ENCODE measurements at regions not wholly inside any gene's neighbourhood (a gene's known extent, or its start where the extent isn't known, plus 50 kb on each side); places are given as distances from the start of the nearest gene placed in this dataset.

- TF ChIP-seq TAF1 (IDR thresholded peaks at IDR 0.05; ENCODE audit: borderline replicate concordance, insufficient read depth, low read length) (no peak), FOXP2 (optimal IDR thresholded peaks at IDR 0.05; ENCODE audit: borderline replicate concordance, extremely low read depth, extremely low read length, insufficient read depth) (no peak), POLR2AphosphoS5 (IDR thresholded peaks at IDR 0.05; ENCODE audit: low read depth, low read length) (no peak), SIN3A (IDR thresholded peaks at IDR 0.05; ENCODE audit: borderline replicate concordance, insufficient read depth, low read length) (no peak), REST (IDR thresholded peaks at IDR 0.05; ENCODE audit: insufficient read depth in 1 of 2, low read depth in 2 of 2, low read length in 2 of 2) (no peak)
Measured at GRCh38 chr1:172912765-172913260, 137.9 kb downstream of the TNFSF18 start.
